ENCODE measurements at regions not wholly inside any gene's neighbourhood (a gene's known extent, or its start where the extent isn't known, plus 50 kb on each side); places are given as distances from the start of the nearest gene placed in this dataset.

DNA sequence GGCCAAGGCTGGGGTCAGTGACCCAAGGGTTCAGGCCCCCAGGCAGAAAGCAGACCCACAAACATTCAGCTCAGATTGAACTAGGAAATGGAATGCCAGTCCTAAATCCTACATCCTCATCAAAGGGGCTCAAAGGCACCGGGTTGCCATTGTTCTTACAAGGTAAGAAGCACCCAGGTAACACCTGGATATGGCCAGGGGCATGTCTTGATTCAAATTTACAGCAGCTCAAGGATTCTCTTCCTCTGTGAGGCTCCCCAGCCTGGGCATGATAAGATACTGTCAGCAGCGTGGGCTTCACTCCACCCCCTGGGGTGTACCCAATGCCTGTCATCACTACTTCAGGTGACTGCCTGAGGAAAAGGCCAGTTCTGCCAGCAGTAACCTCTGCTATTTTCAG lies 92.1 kb upstream of the FSTL4 start:
- no peaks in the 10 kb centered on the region for H3K36me3 ChIP-seq (ENCODE audit: insufficient read depth, low read length, poor library complexity, severe bottlenecking)
- no peak overlapping the region for H3K4me3 ChIP-seq (ENCODE audit: low read depth, low read length, poor library complexity, severe bottlenecking)
- TF ChIP-seq, protein P1, sequence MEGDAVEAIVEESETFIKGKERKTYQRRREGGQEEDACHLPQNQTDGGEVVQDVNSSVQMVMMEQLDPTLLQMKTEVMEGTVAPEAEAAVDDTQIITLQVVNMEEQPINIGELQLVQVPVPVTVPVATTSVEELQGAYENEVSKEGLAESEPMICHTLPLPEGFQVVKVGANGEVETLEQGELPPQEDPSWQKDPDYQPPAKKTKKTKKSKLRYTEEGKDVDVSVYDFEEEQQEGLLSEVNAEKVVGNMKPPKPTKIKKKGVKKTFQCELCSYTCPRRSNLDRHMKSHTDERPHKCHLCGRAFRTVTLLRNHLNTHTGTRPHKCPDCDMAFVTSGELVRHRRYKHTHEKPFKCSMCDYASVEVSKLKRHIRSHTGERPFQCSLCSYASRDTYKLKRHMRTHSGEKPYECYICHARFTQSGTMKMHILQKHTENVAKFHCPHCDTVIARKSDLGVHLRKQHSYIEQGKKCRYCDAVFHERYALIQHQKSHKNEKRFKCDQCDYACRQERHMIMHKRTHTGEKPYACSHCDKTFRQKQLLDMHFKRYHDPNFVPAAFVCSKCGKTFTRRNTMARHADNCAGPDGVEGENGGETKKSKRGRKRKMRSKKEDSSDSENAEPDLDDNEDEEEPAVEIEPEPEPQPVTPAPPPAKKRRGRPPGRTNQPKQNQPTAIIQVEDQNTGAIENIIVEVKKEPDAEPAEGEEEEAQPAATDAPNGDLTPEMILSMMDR (conservative IDR thresholded peaks at IDR 0.05; ENCODE audit: low read depth, low read length) = no peak
- TF ChIP-seq EZH2 (IDR thresholded peaks at IDR 0.05; ENCODE audit: borderline replicate concordance, low read depth, low read length, poor library complexity, severe bottlenecking) = no peak
- POLR2A ChIA-PET (ENCODE audit: low non-redundant PET) = no interaction called here
- BruUV-seq (replicated peaks) = no TSS peak
- H3K27ac ChIP-seq (ENCODE audit: low read depth, low read length, poor library complexity, severe bottlenecking) = no peak overlapping the region
- intact Hi-C loops (cut with micrococcal nuclease; ENCODE audit: unreplicated experiment) = no loop called here
- CTCF ChIA-PET = no interaction called here
- no peaks in the 10 kb centered on the region for H3K9me3 ChIP-seq (ENCODE audit: low read depth, low read length, poor library complexity, severe bottlenecking)
- no peak for DNase-seq (ENCODE audit: low spot score)
- no peaks in the 10 kb centered on the region for H3K27me3 ChIP-seq (replicated peaks; ENCODE audit: insufficient read depth, low read depth, low read length, poor library complexity)
- no peaks in the 10 kb centered on the region for H3K4me1 ChIP-seq (ENCODE audit: insufficient read depth, low read length, poor library complexity, severe bottlenecking)

DNA sequence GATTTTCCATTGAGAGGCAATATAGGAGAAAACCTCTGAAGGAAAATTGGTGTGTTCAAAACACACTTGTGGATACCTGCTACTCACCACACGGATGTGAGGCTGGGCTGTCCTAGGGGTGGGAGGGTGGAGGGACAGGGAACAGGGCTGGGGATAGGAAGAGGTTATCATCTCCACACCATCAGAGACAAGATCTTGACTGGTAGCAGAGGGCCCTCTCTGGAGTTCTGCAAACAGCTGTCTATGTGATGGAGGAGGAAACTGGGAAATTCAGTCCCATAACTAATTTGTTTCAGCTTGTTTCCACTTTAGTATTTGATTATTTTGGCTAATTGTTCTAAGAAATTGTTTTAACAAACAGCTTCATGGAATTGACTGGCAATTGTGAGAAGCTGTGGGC lies 91.6 kb upstream of the FSTL4 start:
- CTCF ChIA-PET = no interaction called here
- H3K27me3 ChIP-seq (replicated peaks; ENCODE audit: insufficient read depth, low read depth, low read length, poor library complexity) = no peaks in the 10 kb centered on the region
- POLR2A ChIA-PET (ENCODE audit: low non-redundant PET) = no interaction called here
- TF ChIP-seq, protein P1 (conservative IDR thresholded peaks at IDR 0.05; ENCODE audit: low read depth, low read length) = no peak
- TF ChIP-seq EZH2 (IDR thresholded peaks at IDR 0.05; ENCODE audit: borderline replicate concordance, low read depth, low read length, poor library complexity, severe bottlenecking) = no peak
- no peak overlapping the region for H3K27ac ChIP-seq (ENCODE audit: low read depth, low read length, poor library complexity, severe bottlenecking)
- no peaks in the 10 kb centered on the region for H3K36me3 ChIP-seq (ENCODE audit: insufficient read depth, low read length, poor library complexity, severe bottlenecking)
- intact Hi-C loops (cut with micrococcal nuclease; ENCODE audit: unreplicated experiment) = no loop called here
- H3K4me3 ChIP-seq (ENCODE audit: low read depth, low read length, poor library complexity, severe bottlenecking) = no peak overlapping the region
- no peaks in the 10 kb centered on the region for H3K4me1 ChIP-seq (ENCODE audit: insufficient read depth, low read length, poor library complexity, severe bottlenecking)
- no peak for DNase-seq (ENCODE audit: low spot score)
- BruUV-seq (replicated peaks) = no TSS peak
- no peaks in the 10 kb centered on the region for H3K9me3 ChIP-seq (ENCODE audit: low read depth, low read length, poor library complexity, severe bottlenecking)

DNA sequence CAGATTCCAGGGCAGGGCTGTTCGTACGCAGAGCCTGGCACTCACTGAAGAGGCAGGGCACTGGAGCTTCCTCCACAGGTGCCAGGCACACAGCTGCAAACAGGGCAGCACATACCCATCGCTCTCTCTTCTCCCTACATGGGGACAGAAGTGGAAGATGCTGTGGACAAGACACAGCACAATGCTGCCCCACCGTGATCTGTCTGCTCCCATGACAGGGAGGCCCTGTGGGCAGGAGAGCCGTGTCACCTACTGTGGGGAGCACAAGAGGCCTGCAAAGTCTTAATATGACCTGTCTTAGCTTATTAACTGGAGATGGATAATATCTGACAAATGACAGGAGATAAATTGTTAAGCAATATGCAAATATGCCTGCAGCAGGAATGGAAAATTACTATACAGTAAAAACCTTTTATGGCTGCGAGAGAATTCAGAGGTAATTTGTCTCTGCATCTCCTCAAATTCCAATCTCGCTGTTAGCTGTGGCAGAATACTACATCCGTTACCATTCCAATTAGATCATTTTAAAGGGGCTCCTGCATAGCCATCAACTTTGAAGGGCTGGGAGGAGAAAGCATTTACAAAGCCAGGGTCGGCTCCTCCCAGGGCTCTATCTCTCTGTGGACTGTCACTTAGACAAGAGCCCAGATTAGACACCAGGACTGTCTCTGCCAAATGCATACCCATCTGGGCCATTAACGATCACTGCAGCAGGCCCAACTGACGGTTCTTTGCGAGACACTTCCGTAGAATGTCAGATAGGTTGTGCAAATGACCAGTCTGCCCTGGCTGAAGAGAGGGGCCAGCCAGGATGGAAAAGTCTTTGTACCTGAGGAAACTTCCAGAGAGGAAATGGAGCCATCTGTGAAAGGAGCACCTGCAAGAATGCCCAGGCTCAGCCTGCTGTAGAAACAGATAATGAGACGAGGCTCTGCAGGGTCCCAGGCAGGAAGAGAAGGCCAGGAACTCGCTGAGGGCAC lies 90.7 kb upstream of the FSTL4 start:
- ChIA-PET POLR2A (ENCODE audit: low non-redundant PET) (no interaction called here), CTCF (no interaction called here)
- no peak overlapping the region for H3K4me3 ChIP-seq (ENCODE audit: low read depth, low read length, poor library complexity, severe bottlenecking)
- no peaks in the 10 kb centered on the region for H3K36me3 ChIP-seq (ENCODE audit: insufficient read depth, low read length, poor library complexity, severe bottlenecking)
- DNase-seq (ENCODE audit: low spot score) = no peak
- H3K9me3 ChIP-seq (ENCODE audit: low read depth, low read length, poor library complexity, severe bottlenecking) = no peaks in the 10 kb centered on the region
- BruUV-seq (replicated peaks) = no TSS peak
- no peaks in the 10 kb centered on the region for H3K4me1 ChIP-seq (ENCODE audit: insufficient read depth, low read length, poor library complexity, severe bottlenecking)
- no peaks in the 10 kb centered on the region for H3K27me3 ChIP-seq (replicated peaks; ENCODE audit: insufficient read depth, low read depth, low read length, poor library complexity)
- TF ChIP-seq EZH2 (IDR thresholded peaks at IDR 0.05; ENCODE audit: borderline replicate concordance, low read depth, low read length, poor library complexity, severe bottlenecking) = no peak
- TF ChIP-seq, protein P1 (conservative IDR thresholded peaks at IDR 0.05; ENCODE audit: low read depth, low read length) = no peak
- no peak overlapping the region for H3K27ac ChIP-seq (ENCODE audit: low read depth, low read length, poor library complexity, severe bottlenecking)
- intact Hi-C loops (cut with micrococcal nuclease; ENCODE audit: unreplicated experiment) = no loop called here
